Trophoblast cell (in vitro differentiated cells and primary cell): ENCODE measurements at regions not wholly inside any gene's neighbourhood (a gene's known extent, or its start where the extent isn't known, plus 50 kb on each side); places are given as distances from the start of the nearest gene placed in this dataset.

Experiments
- DNase-seq, 2 donors: peaks; one replicate each; pipeline ENCODE4 v3.0.0-alpha.2; 2016
- H2AFZ ChIP-seq: 2 replicates; pipeline ENCODE4 v1.6.1; 2013; ENCODE audit warnings: low read length, moderate library complexity, mild to moderate bottlenecking; ENCODE audit not compliant: insufficient read depth, poor library complexity
- H2AK5ac ChIP-seq: 2 replicates; pipeline ENCODE4 v1.6.1; 2013; ENCODE audit warnings: mild to moderate bottlenecking, low read length
- H2BK120ac ChIP-seq: 2 replicates; pipeline ENCODE4 v1.6.1; 2013; ENCODE audit warnings: low read length, mild to moderate bottlenecking, moderate library complexity; ENCODE audit not compliant: insufficient read depth, poor library complexity
- H2BK12ac ChIP-seq: 2 replicates; pipeline ENCODE4 v1.6.1; 2013; ENCODE audit warnings: mild to moderate bottlenecking, low read length, moderate library complexity
- H2BK5ac ChIP-seq: 2 replicates; pipeline ENCODE4 v1.6.1; 2013; ENCODE audit warnings: low read length, low read depth, moderate library complexity, mild to moderate bottlenecking; ENCODE audit not compliant: poor library complexity
- H3K14ac ChIP-seq: 2 replicates; pipeline ENCODE4 v1.6.1; 2013; ENCODE audit warnings: mild to moderate bottlenecking, low read length
- H3K18ac ChIP-seq: 2 replicates; pipeline ENCODE4 v1.6.1; 2013; ENCODE audit warnings: mild to moderate bottlenecking, low read length
- H3K23ac ChIP-seq: 2 replicates; pipeline ENCODE4 v1.6.1; 2013; ENCODE audit warnings: low read length
- H3K27ac ChIP-seq: 2 replicates; pipeline ENCODE4 v1.5.1; 2013; ENCODE audit warnings: low read depth, mild to moderate bottlenecking, inconsistent platforms, low read length, moderate library complexity
- H3K27me3 ChIP-seq: 2 replicates; pipeline ENCODE4 v1.6.1; 2013; ENCODE audit warnings: inconsistent platforms, mild to moderate bottlenecking, low read length, moderate library complexity; ENCODE audit not compliant: insufficient read depth
- H3K36me3 ChIP-seq, 2 experiments: 1 replicate in 1 of 2; 2 replicates in 1 of 2; pipeline ENCODE4 v1.6.1; 2013; ENCODE audit warnings: low read length in 2 of 2, mild to moderate bottlenecking in 2 of 2, moderate library complexity in 1 of 2; ENCODE audit not compliant: insufficient read depth in 2 of 2, control insufficient read depth in 1 of 2
- H3K4ac ChIP-seq: 2 replicates; pipeline ENCODE4 v1.6.1; 2013; ENCODE audit warnings: low read depth, mild to moderate bottlenecking, low read length, moderate library complexity
- H3K4me1 ChIP-seq, 2 experiments: 1 replicate in 1 of 2; 2 replicates in 1 of 2; pipeline ENCODE4 v1.6.1; 2013; ENCODE audit warnings: low read length in 2 of 2, mild to moderate bottlenecking in 2 of 2, moderate library complexity in 1 of 2; ENCODE audit not compliant: insufficient read depth in 2 of 2, control insufficient read depth in 1 of 2
- H3K4me2 ChIP-seq: 2 replicates; pipeline ENCODE4 v1.6.1; 2013; ENCODE audit warnings: inconsistent platforms, mild to moderate bottlenecking, low read length, moderate library complexity
- H3K4me3 ChIP-seq: 2 replicates; pipeline ENCODE4 v1.5.1; 2013; ENCODE audit warnings: mild to moderate bottlenecking, low read depth, low read length, inconsistent platforms
- H3K79me1 ChIP-seq: one replicate; pipeline ENCODE4 v1.6.1; 2013; ENCODE audit warnings: low read length
- H3K79me2 ChIP-seq: 2 replicates; pipeline ENCODE4 v1.6.1; 2013; ENCODE audit warnings: low read length, mild to moderate bottlenecking; ENCODE audit not compliant: control insufficient read depth, insufficient read depth, poor library complexity
- H3K9ac ChIP-seq: 2 replicates; pipeline ENCODE4 v1.6.1; 2013; ENCODE audit warnings: mild to moderate bottlenecking, low read length
- H3K9me3 ChIP-seq: 2 replicates; pipeline ENCODE4 v1.6.1; 2013; ENCODE audit warnings: low read depth, mild to moderate bottlenecking, control low read depth, inconsistent platforms, low read length; ENCODE audit not compliant: insufficient read depth
- H4K12ac ChIP-seq: 2 replicates; pipeline ENCODE4 v1.6.1; 2013; ENCODE audit warnings: low read depth, mild to moderate bottlenecking, low read length, moderate library complexity
- H4K8ac ChIP-seq: 2 replicates; pipeline ENCODE4 v1.6.1; 2013; ENCODE audit warnings: low read depth, mild to moderate bottlenecking, low read length, moderate library complexity
- H4K91ac ChIP-seq: one replicate; pipeline ENCODE4 v1.6.1; 2013; ENCODE audit warnings: low read depth, mild to moderate bottlenecking, low read length, moderate library complexity
- WGBS: extraction: QIAGEN DNeasy Blood & Tissue Kit; methylation state at CpG from one replicate; pipeline ENCODE4 v1.1.7; 2013; ENCODE audit warnings: missing lambda C conversion rate; ENCODE audit not compliant: insufficient read length, insufficient coverage; ENCODE audit errors: extremely low coverage; 5-methylcytosine and 5-hydroxymethylcytosine counted together

GRCh38 chr17:79518585-79519523 lies 92.0 kb downstream of the RBFOX3 start:
- H3K9me3 ChIP-seq: peaks cover 11% of the 10 kb centered on the region
- no peaks in the 10 kb centered on the region for H3K4me1 ChIP-seq
- H3K79me1 ChIP-seq: no peaks in the 10 kb centered on the region
- no peaks in the 10 kb centered on the region for H3K36me3 ChIP-seq
- no peak overlapping the region for H2AK5ac ChIP-seq
- no peak overlapping the region for H2AFZ ChIP-seq
- H2BK12ac ChIP-seq: no peak overlapping the region
- no peak for DNase-seq
- no peak overlapping the region for H3K4me3 ChIP-seq
- no peak overlapping the region for H2BK120ac ChIP-seq
- H3K9ac ChIP-seq: no peak overlapping the region
- no peak overlapping the region for H3K27ac ChIP-seq
- no peak overlapping the region for H3K18ac ChIP-seq
- H3K4ac ChIP-seq: no peak overlapping the region
- H3K14ac ChIP-seq: no peak overlapping the region
- no peak overlapping the region for H2BK5ac ChIP-seq
- no peak overlapping the region for H3K23ac ChIP-seq
- no peaks in the 10 kb centered on the region for H3K27me3 ChIP-seq
- H4K91ac ChIP-seq: no peak overlapping the region
- WGBS: no CpG with 5 or more reads among the region's 31 CpGs
- H4K12ac ChIP-seq: no peak overlapping the region
- H4K8ac ChIP-seq: no peak overlapping the region
- H3K79me2 ChIP-seq: no peaks in the 10 kb centered on the region
- no peak overlapping the region for H3K4me2 ChIP-seq

DNA sequence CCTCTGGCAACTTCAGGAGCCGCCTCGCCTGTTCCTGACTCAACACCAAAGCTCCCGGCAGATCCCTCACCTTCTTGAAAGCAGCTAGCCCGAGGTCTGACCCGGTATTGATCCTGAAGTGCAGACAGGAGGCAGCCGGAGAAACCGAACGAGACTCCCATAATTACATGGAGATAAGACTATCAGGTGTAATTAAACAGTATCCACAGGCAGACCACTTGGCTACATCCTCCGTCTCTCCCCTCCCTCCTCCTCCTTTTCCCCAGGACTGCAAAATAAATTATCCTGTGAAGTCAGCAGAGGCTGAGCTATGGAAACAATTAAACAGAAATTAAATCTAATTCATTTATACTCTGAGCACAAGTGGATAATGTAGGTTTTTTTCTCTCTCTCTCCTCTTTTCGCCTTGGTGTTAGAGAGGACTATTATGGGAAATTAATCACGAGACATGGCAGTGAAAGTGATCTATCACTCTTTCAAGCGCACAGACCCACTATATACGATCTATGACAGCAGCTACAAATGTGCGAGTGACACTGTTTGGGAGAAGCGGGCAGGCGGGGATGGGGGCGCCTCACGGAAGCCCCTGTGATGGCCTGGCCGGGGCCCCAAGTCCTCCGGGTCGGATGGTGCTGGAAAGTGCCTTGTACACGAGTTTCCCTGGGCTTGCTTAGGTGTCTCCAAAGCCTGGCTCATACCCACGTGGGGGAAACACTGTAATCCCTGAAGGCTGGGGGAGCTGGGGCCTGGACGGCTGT lies 92.8 kb downstream of the RBFOX3 start:
- Histone ChIP-seq H3K4me1 (no peaks in the 10 kb centered on the region), H4K12ac (no peak overlapping the region), H3K18ac (no peak overlapping the region), H3K4me2 (no peak overlapping the region), H3K4ac (no peak overlapping the region), H3K27ac (no peak overlapping the region), H3K9me3 (peaks cover 19% of the 10 kb centered on the region), H2BK120ac (no peak overlapping the region), H2BK12ac (no peak overlapping the region), H2BK5ac (no peak overlapping the region), H3K27me3 (no peaks in the 10 kb centered on the region), H4K91ac (no peak overlapping the region), H3K14ac (no peak overlapping the region), H4K8ac (no peak overlapping the region), H3K9ac (no peak overlapping the region), H3K36me3 (no peaks in the 10 kb centered on the region), H3K23ac (no peak overlapping the region), H3K79me1 (no peaks in the 10 kb centered on the region), H3K79me2 (no peaks in the 10 kb centered on the region), H2AK5ac (no peak overlapping the region), H3K4me3 (no peak overlapping the region), H2AFZ (no peak overlapping the region)
- no CpG with 5 or more reads among the region's 24 CpGs for WGBS
- DNase-seq: no peak

DNA sequence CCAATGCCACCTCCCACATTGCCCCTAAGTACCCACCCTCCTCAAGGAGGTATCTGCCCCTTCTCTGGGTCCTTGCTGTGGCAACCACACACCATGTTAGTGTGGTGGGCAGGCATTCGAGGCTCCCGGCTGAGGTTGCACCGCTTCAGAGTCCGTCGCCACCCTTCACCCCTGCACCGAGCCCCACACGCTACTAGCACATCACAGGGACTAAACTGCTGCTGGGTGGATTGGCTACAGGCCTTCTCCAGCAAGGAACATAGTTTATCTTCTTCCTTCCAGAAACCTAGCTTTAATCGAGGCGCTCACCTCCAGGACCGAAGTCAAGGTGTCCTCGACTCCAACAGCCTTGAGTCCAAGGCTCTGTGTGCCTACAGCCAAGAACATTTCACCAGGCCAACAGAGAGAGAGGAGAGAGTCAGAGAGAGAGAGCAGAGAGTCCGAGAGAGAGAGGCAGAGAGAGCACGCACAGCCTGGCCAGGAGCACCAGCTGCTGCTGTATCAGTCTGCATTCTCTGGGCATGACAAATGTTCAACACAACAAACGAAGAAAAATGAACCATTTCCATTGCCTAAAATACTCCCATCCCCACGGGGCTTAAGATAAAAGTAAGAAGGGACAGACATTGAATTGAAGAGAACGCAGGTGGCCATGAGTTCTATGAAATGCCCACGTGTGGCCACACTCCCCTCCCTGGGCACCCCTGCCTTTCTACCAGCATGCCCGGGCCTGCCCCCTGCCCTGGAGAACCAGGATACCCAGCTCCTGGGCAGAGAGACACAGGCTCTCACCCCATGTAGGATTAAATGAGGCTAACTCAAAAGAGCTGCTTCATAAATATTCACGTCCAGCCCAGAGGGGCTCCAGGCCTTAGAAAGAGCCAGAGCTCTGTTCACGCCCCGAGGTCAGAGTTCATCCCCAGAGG lies 94.9 kb downstream of the RBFOX3 start:
- Histone ChIP-seq H4K12ac (no peak overlapping the region), H2BK5ac (no peak overlapping the region), H2BK120ac (no peak overlapping the region), H3K9ac (no peak overlapping the region), H3K79me1 (no peaks in the 10 kb centered on the region), H3K4me1 (no peaks in the 10 kb centered on the region), H3K27ac (no peak overlapping the region), H3K14ac (no peak overlapping the region), H3K9me3 (peaks cover 29% of the 10 kb centered on the region), H2BK12ac (no peak overlapping the region), H3K79me2 (no peaks in the 10 kb centered on the region), H3K23ac (no peak overlapping the region), H3K4ac (no peak overlapping the region), H3K4me3 (no peak overlapping the region), H4K8ac (no peak overlapping the region), H3K27me3 (no peaks in the 10 kb centered on the region), H3K4me2 (no peak overlapping the region), H3K18ac (no peak overlapping the region), H4K91ac (no peak overlapping the region), H2AK5ac (no peak overlapping the region), H2AFZ (no peak overlapping the region), H3K36me3 (no peaks in the 10 kb centered on the region)
- no CpG with 5 or more reads among the region's 21 CpGs for WGBS
- no peak for DNase-seq

DNA sequence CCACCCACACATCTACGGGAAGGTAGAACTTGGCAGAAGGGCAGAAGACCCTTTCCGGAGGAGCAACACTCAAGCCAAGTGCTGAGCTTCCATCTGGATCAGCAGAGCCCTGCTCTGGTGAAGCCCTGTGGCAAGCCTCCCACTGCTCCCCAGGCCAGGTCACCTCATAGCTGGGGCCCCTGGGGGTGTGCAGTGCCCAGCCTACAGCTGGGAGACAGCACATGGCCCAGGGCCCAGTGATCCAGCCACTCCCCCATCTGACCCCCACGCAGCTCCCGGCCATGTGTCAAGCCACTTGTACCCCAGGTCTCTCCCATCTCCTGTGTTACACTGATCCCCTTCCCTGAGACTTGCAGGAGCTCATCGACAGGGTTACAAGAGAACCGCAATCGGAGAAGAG lies 95.7 kb downstream of the RBFOX3 start:
- Histone ChIP-seq H4K8ac (no peak overlapping the region), H3K27me3 (no peaks in the 10 kb centered on the region), H3K4me2 (no peak overlapping the region), H2AFZ (no peak overlapping the region), H3K4me3 (peak overlapping the region; percentile 16), H3K27ac (no peak overlapping the region), H4K12ac (no peak overlapping the region), H3K14ac (no peak overlapping the region), H3K18ac (no peak overlapping the region), H3K79me2 (no peaks in the 10 kb centered on the region), H3K9me3 (peaks cover 30% of the 10 kb centered on the region), H3K23ac (no peak overlapping the region), H3K4me1 (no peaks in the 10 kb centered on the region), H3K9ac (no peak overlapping the region), H2AK5ac (no peak overlapping the region), H3K36me3 (no peaks in the 10 kb centered on the region), H2BK12ac (no peak overlapping the region), H3K4ac (no peak overlapping the region), H4K91ac (no peak overlapping the region), H2BK5ac (no peak overlapping the region), H3K79me1 (no peaks in the 10 kb centered on the region), H2BK120ac (no peak overlapping the region)
- no CpG with 5 or more reads among the region's 7 CpGs for WGBS
- DNase-seq: no peak
